ENCODE measurements at regions not wholly inside any gene's neighbourhood (a gene's known extent, or its start where the extent isn't known, plus 50 kb on each side); places are given as distances from the start of the nearest gene placed in this dataset.

- TF ChIP-seq CTCF (conservative IDR thresholded peaks at IDR 0.05; ENCODE audit: low read depth, low read length): no peak
- no peak for TF ChIP-seq EZH2 (IDR thresholded peaks at IDR 0.05; ENCODE audit: low read length, unreplicated experiment)
- TF ChIP-seq EZH2phosphoT487 (IDR thresholded peaks at IDR 0.05; ENCODE audit: borderline replicate concordance, low read length): no peak
These were observed 115.2 kb downstream of the DISP1 start for GRCh38 chr1:222930070-222930469.

Data from PC-3 (cell line).